Urothelium cell line (cell line): ENCODE measurements at regions not wholly inside any gene's neighbourhood (a gene's known extent, or its start where the extent isn't known, plus 50 kb on each side); places are given as distances from the start of the nearest gene placed in this dataset.

Experiments
- DNase-seq: peaks from one replicate; pipeline ENCODE4 v3.0.0; 2011; ENCODE audit warnings: low spot score, mixed read lengths
- FAIRE-seq: peaks from 2 replicates; lab custom pipeline; 2011; peaks lifted over from hg19 to GRCh38; lab: Jason Lieb, UNC

DNA sequence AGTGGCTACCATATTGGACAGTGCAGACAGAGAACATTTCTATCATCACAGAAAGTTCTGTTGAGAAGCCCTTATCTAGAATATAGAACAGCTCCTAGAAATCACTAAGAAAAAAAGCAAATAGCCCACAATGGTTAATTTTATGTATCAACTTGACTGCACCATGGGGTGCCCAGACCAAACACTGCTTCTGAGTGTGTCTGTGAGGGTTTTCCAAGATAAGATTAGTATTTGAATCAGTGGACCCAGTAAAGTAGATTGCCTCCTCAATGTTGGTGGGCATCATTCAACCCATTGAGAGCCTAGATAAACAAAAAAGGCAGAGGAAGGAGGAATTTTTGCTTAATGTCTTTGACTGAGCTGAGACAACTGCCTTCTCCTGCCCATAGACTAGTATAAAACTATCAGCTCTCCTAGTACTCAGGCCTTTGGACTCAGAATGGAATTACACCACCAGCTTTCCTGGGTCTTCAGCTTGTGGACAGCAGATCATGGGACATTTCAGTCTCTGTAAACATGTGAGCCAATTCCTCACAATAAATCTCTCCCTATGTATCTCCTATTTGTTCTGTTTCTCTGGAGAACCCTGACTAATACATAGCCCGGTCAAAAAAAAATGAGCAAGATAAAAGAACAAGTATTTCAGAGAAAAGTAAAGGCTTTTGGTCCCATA, 55.9 kb upstream of the OXTR start:
- FAIRE-seq (no peak), DNase-seq (no peak)

- no peak for DNase-seq
- no peak for FAIRE-seq
Observed at GRCh38 chr3:8824238-8824637, 54.8 kb upstream of the OXTR start.

GRCh38 chr3:8822141-8822540, 52.7 kb upstream of the OXTR start:
- FAIRE-seq (no peak), DNase-seq (peak; percentile 61)
